ENCODE measurements at regions not wholly inside any gene's neighbourhood (a gene's known extent, or its start where the extent isn't known, plus 50 kb on each side); places are given as distances from the start of the nearest gene placed in this dataset.

DNA sequence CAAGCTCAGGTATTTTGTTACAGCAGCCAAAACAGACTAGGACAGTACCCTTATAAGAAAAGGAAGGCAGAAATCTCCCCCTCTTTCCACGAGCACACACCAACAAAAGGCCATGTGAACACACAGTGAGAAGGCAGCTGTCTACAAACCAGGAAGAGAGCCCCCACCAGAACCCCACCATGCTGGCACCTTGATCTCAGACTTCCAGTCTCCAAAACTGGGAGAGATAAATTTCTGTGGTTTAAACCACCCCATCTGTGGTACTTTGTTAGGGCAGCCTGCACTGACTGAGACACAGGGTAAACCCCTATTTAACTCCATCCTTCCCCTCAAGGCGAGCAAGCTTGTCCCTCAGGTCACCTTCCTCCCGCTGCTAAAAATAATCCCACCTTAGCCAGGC, 475.8 kb upstream of the JARID2 start:
- no peaks in the 10 kb centered on the region for H3K4me1 ChIP-seq
- no peak overlapping the region for H3K27ac ChIP-seq
- H3K9me3 ChIP-seq: no peaks in the 10 kb centered on the region
- no peak overlapping the region for H3K4me3 ChIP-seq
- no peaks in the 10 kb centered on the region for H3K36me3 ChIP-seq
- TF ChIP-seq, protein P1, sequence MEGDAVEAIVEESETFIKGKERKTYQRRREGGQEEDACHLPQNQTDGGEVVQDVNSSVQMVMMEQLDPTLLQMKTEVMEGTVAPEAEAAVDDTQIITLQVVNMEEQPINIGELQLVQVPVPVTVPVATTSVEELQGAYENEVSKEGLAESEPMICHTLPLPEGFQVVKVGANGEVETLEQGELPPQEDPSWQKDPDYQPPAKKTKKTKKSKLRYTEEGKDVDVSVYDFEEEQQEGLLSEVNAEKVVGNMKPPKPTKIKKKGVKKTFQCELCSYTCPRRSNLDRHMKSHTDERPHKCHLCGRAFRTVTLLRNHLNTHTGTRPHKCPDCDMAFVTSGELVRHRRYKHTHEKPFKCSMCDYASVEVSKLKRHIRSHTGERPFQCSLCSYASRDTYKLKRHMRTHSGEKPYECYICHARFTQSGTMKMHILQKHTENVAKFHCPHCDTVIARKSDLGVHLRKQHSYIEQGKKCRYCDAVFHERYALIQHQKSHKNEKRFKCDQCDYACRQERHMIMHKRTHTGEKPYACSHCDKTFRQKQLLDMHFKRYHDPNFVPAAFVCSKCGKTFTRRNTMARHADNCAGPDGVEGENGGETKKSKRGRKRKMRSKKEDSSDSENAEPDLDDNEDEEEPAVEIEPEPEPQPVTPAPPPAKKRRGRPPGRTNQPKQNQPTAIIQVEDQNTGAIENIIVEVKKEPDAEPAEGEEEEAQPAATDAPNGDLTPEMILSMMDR (IDR thresholded peaks at IDR 0.05): no peak
- DNase-seq (ENCODE audit: low spot score in 2 of 2): no peak
- H3K27me3 ChIP-seq: no peaks in the 10 kb centered on the region
- intact Hi-C loops (cut with DNase I): no loop called here

DNA sequence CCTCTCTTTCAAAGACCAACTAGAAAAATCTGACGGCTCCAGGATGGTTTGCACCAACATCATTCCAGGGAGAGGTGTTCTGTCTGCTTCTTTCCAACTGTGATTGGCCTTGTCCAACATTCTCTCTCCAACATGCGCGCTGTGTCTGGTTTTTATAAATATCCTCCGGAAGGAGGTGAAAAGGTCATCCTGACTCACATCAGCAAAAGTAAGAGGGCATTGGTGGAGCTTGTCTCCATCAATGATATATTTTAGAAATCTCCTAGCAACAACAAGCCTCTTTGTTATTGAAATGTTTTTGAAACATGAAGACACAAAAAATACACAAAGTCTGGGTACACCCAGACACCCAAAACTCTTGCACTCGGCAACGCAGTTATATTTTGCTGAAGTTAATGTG, 475.3 kb upstream of the JARID2 start:
- intact Hi-C loops (cut with DNase I): no loop called here
- no peaks in the 10 kb centered on the region for H3K4me1 ChIP-seq
- TF ChIP-seq, protein P1 (IDR thresholded peaks at IDR 0.05): no peak
- no peak overlapping the region for H3K4me3 ChIP-seq
- no peaks in the 10 kb centered on the region for H3K9me3 ChIP-seq
- no peaks in the 10 kb centered on the region for H3K27me3 ChIP-seq
- H3K27ac ChIP-seq: no peak overlapping the region
- H3K36me3 ChIP-seq: no peaks in the 10 kb centered on the region
- no peak for DNase-seq (ENCODE audit: low spot score in 2 of 2)

DNA sequence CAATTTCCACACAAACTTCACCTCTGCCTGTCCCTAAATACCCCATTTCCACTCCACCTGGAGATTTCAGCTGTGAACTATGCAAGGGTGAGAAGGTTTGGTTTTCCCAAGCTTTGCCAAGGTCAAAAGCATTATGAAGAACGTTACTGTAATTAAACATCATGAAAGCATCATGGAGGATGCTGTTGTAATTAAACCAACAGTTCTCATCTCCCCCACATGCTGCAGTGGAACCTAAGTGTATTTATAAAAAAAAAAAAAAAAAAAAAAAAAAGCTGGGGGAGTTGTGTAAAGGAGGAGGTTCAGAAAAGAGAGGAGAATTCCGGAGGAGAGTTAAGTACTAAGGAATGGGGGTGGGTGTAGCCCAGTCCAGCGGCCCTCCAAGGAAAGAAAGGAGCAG, 474.9 kb upstream of the JARID2 start:
- TF ChIP-seq, protein P1 (IDR thresholded peaks at IDR 0.05): no peak
- Histone ChIP-seq H3K4me3 (no peak overlapping the region), H3K36me3 (no peaks in the 10 kb centered on the region), H3K9me3 (no peaks in the 10 kb centered on the region), H3K27ac (no peak overlapping the region), H3K27me3 (no peaks in the 10 kb centered on the region), H3K4me1 (no peaks in the 10 kb centered on the region)
- intact Hi-C loops (cut with DNase I): no loop called here
- DNase-seq (ENCODE audit: low spot score in 2 of 2): no peak

DNA sequence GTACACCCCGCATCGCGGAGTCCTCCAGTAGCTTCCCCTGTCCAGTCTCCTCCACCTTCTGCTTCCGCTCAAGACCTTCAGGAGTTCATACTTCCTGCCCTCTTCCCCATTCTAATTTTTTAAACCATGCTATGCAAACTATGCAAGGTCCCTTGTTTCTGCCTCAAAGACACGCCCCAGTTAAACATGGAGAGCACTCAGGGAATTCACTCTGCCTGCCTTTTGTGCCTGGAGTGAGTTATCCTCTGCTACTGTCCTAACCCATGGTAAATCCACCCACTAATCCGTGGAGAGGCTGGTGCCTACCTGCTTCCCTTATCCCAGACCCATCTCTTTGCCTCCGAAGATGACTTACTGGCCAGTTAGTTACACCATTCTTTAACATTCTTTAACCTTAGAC, 473.7 kb upstream of the JARID2 start:
- Histone ChIP-seq H3K36me3 (no peaks in the 10 kb centered on the region), H3K4me1 (no peaks in the 10 kb centered on the region), H3K27me3 (no peaks in the 10 kb centered on the region), H3K4me3 (no peak overlapping the region), H3K9me3 (no peaks in the 10 kb centered on the region), H3K27ac (no peak overlapping the region)
- DNase-seq (ENCODE audit: low spot score in 2 of 2): no peak
- TF ChIP-seq, protein P1 (IDR thresholded peaks at IDR 0.05): no peak
- intact Hi-C loops (cut with DNase I): no loop called here

DNA sequence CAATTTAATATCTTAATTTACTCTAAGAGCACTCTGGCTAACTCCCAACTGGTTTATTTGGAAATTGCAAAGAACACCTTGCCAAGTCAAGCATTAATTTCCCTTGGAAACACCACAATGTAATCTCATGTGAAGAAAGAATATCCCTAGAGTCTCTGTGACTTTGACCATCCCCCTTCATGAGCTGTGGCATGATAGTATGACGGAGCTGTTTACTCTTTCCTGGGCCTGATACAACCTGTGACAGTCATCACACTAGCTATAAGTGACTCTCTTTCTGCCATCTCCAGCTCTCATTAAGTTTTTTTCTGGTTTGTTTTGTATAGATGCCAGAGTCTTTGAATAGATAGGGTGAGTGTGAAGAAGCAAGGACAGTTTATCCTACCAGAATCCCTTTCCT, 470.3 kb upstream of the JARID2 start:
- no peaks in the 10 kb centered on the region for H3K36me3 ChIP-seq

DNA sequence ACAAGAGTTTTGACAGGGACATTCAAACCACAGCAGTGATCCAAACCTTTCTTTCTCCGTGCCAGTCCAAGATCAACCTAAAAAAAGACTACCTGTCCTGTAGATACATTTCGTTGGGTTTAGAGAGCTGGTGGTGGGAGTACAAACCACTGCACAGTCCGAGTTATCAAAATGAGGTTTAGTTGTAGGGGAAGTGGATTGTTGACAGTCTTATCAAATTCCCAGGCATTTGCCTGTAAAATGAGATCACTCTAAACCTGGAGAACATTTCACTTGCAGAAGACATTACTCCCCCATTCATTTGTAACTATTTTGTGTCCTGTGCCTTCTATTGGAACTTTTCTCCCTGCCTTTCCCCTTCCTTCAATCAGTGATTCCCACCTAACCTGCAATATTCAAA, 469.6 kb upstream of the JARID2 start:
- H3K4me3 ChIP-seq: no peak overlapping the region
- H3K27me3 ChIP-seq: no peaks in the 10 kb centered on the region
- H3K36me3 ChIP-seq: no peaks in the 10 kb centered on the region
- H3K9me3 ChIP-seq: no peaks in the 10 kb centered on the region
- no peak overlapping the region for H3K27ac ChIP-seq
- H3K4me1 ChIP-seq: no peaks in the 10 kb centered on the region
- TF ChIP-seq, protein P1 (IDR thresholded peaks at IDR 0.05): no peak
- no peak for DNase-seq (ENCODE audit: low spot score in 2 of 2)
- intact Hi-C loops (cut with DNase I): no loop called here

More for the DNA sequence above, 470.3 kb upstream of the JARID2 start:
- H3K27me3 ChIP-seq: no peaks in the 10 kb centered on the region
- no peak for DNase-seq (ENCODE audit: low spot score in 2 of 2)
- no peaks in the 10 kb centered on the region for H3K9me3 ChIP-seq
- intact Hi-C loops (cut with DNase I): no loop called here
- TF ChIP-seq, protein P1 (IDR thresholded peaks at IDR 0.05): no peak
- H3K4me3 ChIP-seq: no peak overlapping the region
- no peak overlapping the region for H3K27ac ChIP-seq
- no peaks in the 10 kb centered on the region for H3K4me1 ChIP-seq
